ENCODE measurements at regions not wholly inside any gene's neighbourhood (a gene's known extent, or its start where the extent isn't known, plus 50 kb on each side); places are given as distances from the start of the nearest gene placed in this dataset.

DNA sequence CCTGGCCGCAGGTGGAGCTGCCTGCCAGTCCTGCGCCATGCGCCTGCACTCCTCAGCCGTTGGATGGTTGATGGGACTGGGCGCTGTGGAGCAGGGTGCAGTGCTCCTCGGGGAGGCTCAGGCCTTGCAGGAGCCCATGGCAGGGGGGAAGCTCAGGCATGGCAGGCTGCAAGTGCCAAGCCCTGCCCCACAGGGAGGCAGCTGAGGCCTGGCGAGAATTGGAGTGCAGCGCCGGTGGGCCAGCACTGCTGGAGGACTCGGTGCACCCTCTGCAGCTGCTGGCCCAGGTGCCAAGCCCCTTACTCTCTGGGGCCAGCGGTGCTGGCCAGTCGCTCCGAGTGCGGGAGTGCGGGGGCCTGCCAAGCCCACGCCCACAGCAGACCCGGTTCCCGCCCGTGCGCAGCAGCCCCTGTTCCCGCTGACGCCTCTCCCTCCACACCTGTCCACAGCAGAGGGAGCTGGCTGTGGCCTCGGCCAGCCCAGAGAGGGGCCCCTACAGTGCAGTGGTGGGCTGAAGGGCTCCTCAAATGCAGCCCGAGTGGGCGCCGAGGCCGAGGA is 275.9 kb upstream of the FRG1 start:
- TF ChIP-seq EZH2 (IDR thresholded peaks at IDR 0.05; ENCODE audit: low read length, missing control alignments) = no peak
- TF ChIP-seq, protein P1, sequence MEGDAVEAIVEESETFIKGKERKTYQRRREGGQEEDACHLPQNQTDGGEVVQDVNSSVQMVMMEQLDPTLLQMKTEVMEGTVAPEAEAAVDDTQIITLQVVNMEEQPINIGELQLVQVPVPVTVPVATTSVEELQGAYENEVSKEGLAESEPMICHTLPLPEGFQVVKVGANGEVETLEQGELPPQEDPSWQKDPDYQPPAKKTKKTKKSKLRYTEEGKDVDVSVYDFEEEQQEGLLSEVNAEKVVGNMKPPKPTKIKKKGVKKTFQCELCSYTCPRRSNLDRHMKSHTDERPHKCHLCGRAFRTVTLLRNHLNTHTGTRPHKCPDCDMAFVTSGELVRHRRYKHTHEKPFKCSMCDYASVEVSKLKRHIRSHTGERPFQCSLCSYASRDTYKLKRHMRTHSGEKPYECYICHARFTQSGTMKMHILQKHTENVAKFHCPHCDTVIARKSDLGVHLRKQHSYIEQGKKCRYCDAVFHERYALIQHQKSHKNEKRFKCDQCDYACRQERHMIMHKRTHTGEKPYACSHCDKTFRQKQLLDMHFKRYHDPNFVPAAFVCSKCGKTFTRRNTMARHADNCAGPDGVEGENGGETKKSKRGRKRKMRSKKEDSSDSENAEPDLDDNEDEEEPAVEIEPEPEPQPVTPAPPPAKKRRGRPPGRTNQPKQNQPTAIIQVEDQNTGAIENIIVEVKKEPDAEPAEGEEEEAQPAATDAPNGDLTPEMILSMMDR (conservative IDR thresholded peaks at IDR 0.05 in 1 of 2, IDR thresholded peaks at IDR 0.05 in 1 of 2; ENCODE audit: low read depth in 1 of 2, low read length in 2 of 2) = no peak

Data from fibroblast of lung (primary cell).